Panc1 (cell line): ENCODE measurements at regions not wholly inside any gene's neighbourhood (a gene's known extent, or its start where the extent isn't known, plus 50 kb on each side); places are given as distances from the start of the nearest gene placed in this dataset.

ENCODE experiments used
- ATAC-seq: fragments of 200-7000 bp; cut with Tn5 transposase; 2 replicates; pipeline ENCODE4 v1.9.1; 2020; ENCODE audit warnings: mild to moderate bottlenecking, moderate library complexity
- BruUV-seq: library from RNA; stranded (reverse); fragments of 400-500 nt; replicated peaks from 2 replicates; lab custom pipeline; 2021; lab: Mats Ljungman, UMichigan
- CTCF ChIA-PET: fragments of 300-600 bp; sonication (Branson Sonifier 250); formaldehyde crosslinking; loops from one replicate; lab custom pipeline; 2022; ENCODE audit warnings: antibody characterized with exemption; lab: Charles Lee
- POLR2A ChIA-PET: fragments of 300-600 bp; sonication (Branson Sonifier 250); formaldehyde crosslinking; loops from one replicate; lab custom pipeline; 2022; ENCODE audit warnings: antibody characterized with exemption; lab: Charles Lee
- DNase-seq: peaks from one replicate; pipeline ENCODE4 v3.0.0-alpha.2; 2010; ENCODE audit warnings: low read depth, low spot score
- H3K27ac ChIP-seq: 2 replicates; pipeline ENCODE4 v1.5.1; 2011; ENCODE audit warnings: mild to moderate bottlenecking, low read length, inconsistent platforms
- H3K27me3 ChIP-seq: fragments of 200-500 bp; sonication (Bioruptor generic); 2 replicates; pipeline ENCODE4 v1.6.0; 2014; ENCODE audit warnings: low read length, inconsistent platforms; ENCODE audit not compliant: control insufficient read depth, insufficient read depth
- H3K36me3 ChIP-seq: fragments of 200-500 bp; sonication (Bioruptor generic); 2 replicates; pipeline ENCODE4 v1.5.1; 2014; ENCODE audit warnings: inconsistent platforms, mild to moderate bottlenecking, low read length, moderate library complexity; ENCODE audit not compliant: control insufficient read depth, insufficient read depth
- H3K4me1 ChIP-seq: 2 replicates; pipeline ENCODE4 v1.5.1; 2011; ENCODE audit warnings: inconsistent platforms, mild to moderate bottlenecking, low read length, moderate library complexity; ENCODE audit not compliant: control insufficient read depth, insufficient read depth
- H3K4me3 ChIP-seq, 2 experiments: 2 replicates each; pipeline ENCODE4 v1.5.1; 2011 to 2012; ENCODE audit warnings: low read depth in 2 of 2, low read length in 2 of 2, mild to moderate bottlenecking in 2 of 2, inconsistent platforms in 1 of 2, moderate library complexity in 1 of 2
- H3K9me3 ChIP-seq: fragments of 200-500 bp; sonication (Bioruptor generic); 2 replicates; pipeline ENCODE4 v1.5.1; 2014; ENCODE audit warnings: low read depth, mild to moderate bottlenecking, inconsistent platforms, low read length, moderate library complexity; ENCODE audit not compliant: control insufficient read depth, insufficient read depth
- CTCF ChIP-seq: fragments of 450-650 bp; IDR thresholded peaks from 2 replicates; pipeline ENCODE4 v1.5.1; 2017; ENCODE audit warnings: mild to moderate bottlenecking
- POLR2AphosphoS5 ChIP-seq: IDR thresholded peaks from 2 replicates; pipeline ENCODE4 v1.6.1; 2012; ENCODE audit warnings: mild to moderate bottlenecking, low read depth, low read length, moderate library complexity
- REST ChIP-seq, 2 experiments: IDR thresholded peaks; 2 replicates each; pipeline ENCODE4 v1.6.1; 2011 to 2012; ENCODE audit warnings: low read depth in 2 of 2, control low read depth in 1 of 2, low read length in 1 of 2, mild to moderate bottlenecking in 1 of 2, moderate library complexity in 1 of 2; ENCODE audit not compliant: insufficient read depth in 1 of 2
- SIN3A ChIP-seq: IDR thresholded peaks from 2 replicates; pipeline ENCODE4 v1.6.1; 2012; ENCODE audit warnings: low read depth, mild to moderate bottlenecking, low read length, moderate library complexity, borderline replicate concordance; ENCODE audit not compliant: insufficient read depth
- TCF7L2 ChIP-seq: IDR thresholded peaks from 2 replicates; pipeline ENCODE4 v1.6.1; 2011; ENCODE audit warnings: mild to moderate bottlenecking, low read depth, low read length, inconsistent platforms
- in situ Hi-C: cut with HindIII; loops from 2 replicates; pipeline ENCODE4 v1.10.0; 2016; ENCODE audit warnings: low sequenced_read_pairs, low pct_unique_long_range_greater_than_20kb
- intact Hi-C: fragments of 100-400 bp; cut with micrococcal nuclease; formaldehyde crosslinking; loops from one replicate; pipeline ENCODE4 v1.10.0; 2022; ENCODE audit not compliant: unreplicated experiment

- TF ChIP-seq REST (IDR thresholded peaks at IDR 0.05; ENCODE audit: insufficient read depth in 1 of 2, low read depth in 2 of 2, low read length in 1 of 2) (no peak), TCF7L2 (no peak), SIN3A (no peak), CTCF (no peak), POLR2AphosphoS5 (no peak)
- no peaks in the 10 kb centered on the region for H3K36me3 ChIP-seq
- no peak overlapping the region for H3K27ac ChIP-seq
- no peaks in the 10 kb centered on the region for H3K27me3 ChIP-seq
- no peaks in the 10 kb centered on the region for H3K9me3 ChIP-seq
- DNase-seq (no peak), ATAC-seq (no peak; the same call in 1 of the 2 replicates)
- POLR2A ChIA-PET = interaction anchor here (0.8 to 1.1 kb wide), 2 partner anchors 41 to 379 kb away, joined by 3 to 6 read pairs; no protein-coding TSS in a partner anchor
- no TSS peak for BruUV-seq
- peak overlapping the region in 1 of 2 experiments; percentile 9; a peak in 1 of 4 replicates for H3K4me3 ChIP-seq
- intact Hi-C loops (loop anchor here (10.0 kb wide), 1 partner anchor 730 kb away; the partner anchor contains the start of gene INHBB), in situ Hi-C loops (no loop called here)
- peaks cover 13% of the 10 kb centered on the region for H3K4me1 ChIP-seq
- CTCF ChIA-PET = interaction anchor here (0.6 to 1.1 kb wide), 2 partner anchors 10 to 378 kb away, joined by 3 to 4 read pairs; no protein-coding TSS in a partner anchor
These were observed 210.6 kb downstream of the TFCP2L1 start for GRCh38 chr2:121074293-121074932.

DNA sequence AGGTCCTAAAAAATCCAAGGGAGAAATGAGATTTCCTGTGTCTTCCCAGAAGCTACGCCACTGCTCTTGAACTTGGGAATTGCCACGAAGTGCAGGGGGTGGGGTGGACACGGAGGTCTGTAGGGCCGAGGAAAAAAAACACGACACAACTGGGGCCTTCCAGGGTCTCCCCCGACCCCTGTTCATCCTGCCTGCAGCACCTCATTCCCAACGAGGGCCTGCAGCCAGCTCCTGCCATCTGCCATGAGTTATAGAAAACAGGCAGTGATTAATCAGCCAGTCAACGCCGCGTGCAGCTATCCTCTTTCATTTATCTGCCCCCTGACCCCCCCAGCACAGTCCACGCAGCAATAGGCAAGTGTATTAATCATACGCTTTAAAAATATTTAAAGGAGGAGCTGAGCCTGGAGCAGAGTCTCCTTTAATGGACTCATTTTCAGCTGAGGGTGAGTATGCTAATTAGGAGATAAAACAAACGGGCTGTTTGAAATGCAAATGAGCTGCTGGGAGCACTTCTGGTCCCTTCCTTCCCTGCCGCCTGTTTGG is 209.9 kb downstream of the TFCP2L1 start:
- Histone ChIP-seq H3K4me3 (peak overlapping the region; percentile 16 to 26), H3K36me3 (no peaks in the 10 kb centered on the region), H3K27ac (peak overlapping the region; percentile 64; the same call in 1 of the 2 replicates), H3K9me3 (no peaks in the 10 kb centered on the region), H3K4me1 (peaks cover 13% of the 10 kb centered on the region), H3K27me3 (no peaks in the 10 kb centered on the region)
- in situ Hi-C loops (no loop called here), intact Hi-C loops (loop anchor here (10.0 kb wide), 1 partner anchor 730 kb away; the partner anchor contains the start of gene INHBB)
- ATAC-seq (peak; percentile 78), DNase-seq (peak; percentile 87)
- POLR2A ChIA-PET = interaction anchor here (0.6 to 1.1 kb wide), 7 partner anchors 42 to 660 kb away, joined by 3 to 12 read pairs (median 3); no protein-coding TSS in a partner anchor
- BruUV-seq = TSS peak; percentile 99
- TF ChIP-seq TCF7L2 = peak; percentile 93
- TF ChIP-seq SIN3A = peak; percentile 93; the same call in 1 of the 2 replicates
- no peak for TF ChIP-seq REST (IDR thresholded peaks at IDR 0.05; ENCODE audit: insufficient read depth in 1 of 2, low read depth in 2 of 2, low read length in 1 of 2)
- TF ChIP-seq POLR2AphosphoS5 = peak; percentile 99
- TF ChIP-seq CTCF = no peak
- CTCF ChIA-PET = interaction anchor here (0.6 to 1.1 kb wide), 4 partner anchors 10 to 379 kb away, joined by 3 to 4 read pairs (median 3); no protein-coding TSS in a partner anchor
